Psoas muscle (tissue), 7 donors: ENCODE measurements at regions not wholly inside any gene's neighbourhood (a gene's known extent, or its start where the extent isn't known, plus 50 kb on each side); places are given as distances from the start of the nearest gene placed in this dataset.
A peak's percentile ranks its signal among the peaks of the same experiment; 100 is the strongest.

Source experiments
- ATAC-seq, 4 donors: fragments of 200-7000 bp; cut with Tn5 transposase; one replicate each; pipeline ENCODE4 v1.9.1; 2020; ENCODE audit warnings: moderate library complexity in 3 of 4, mild to moderate bottlenecking in 2 of 4
- DNase-seq, 2 donors: peaks; one replicate each; pipeline ENCODE4 v3.0.0-alpha.2; 2020
- H3K27ac ChIP-seq: fragments of 200-600 bp; one replicate; pipeline ENCODE4 v1.8.0; 2022
- H3K27me3 ChIP-seq, 3 donors: fragments of 200-600 bp in 1 of 3; one replicate each; pipeline versions ENCODE4 v1.6.1 to v1.8.0; 2013 to 2022; ENCODE audit warnings: low read length in 2 of 3, mild to moderate bottlenecking in 2 of 3, moderate library complexity in 1 of 3; ENCODE audit not compliant: insufficient read depth in 3 of 3
- H3K36me3 ChIP-seq, 2 donors: fragments of 200-600 bp in 1 of 2; one replicate each; pipeline versions ENCODE4 v1.6.1 to v1.8.0; 2013 to 2022; ENCODE audit warnings: low read depth in 1 of 2, mild to moderate bottlenecking in 1 of 2, moderate library complexity in 1 of 2; ENCODE audit not compliant: insufficient read depth in 1 of 2
- H3K4me1 ChIP-seq: fragments of 200-600 bp; one replicate; pipeline ENCODE4 v1.8.0; 2022
- H3K4me3 ChIP-seq: fragments of 200-600 bp; one replicate; pipeline ENCODE4 v1.8.0; 2022; ENCODE audit warnings: mild to moderate bottlenecking
- H3K9me3 ChIP-seq: fragments of 200-600 bp; one replicate; pipeline ENCODE4 v1.8.0; 2022
- CTCF ChIP-seq: fragments of 200-600 bp; IDR thresholded peaks from one replicate; pipeline ENCODE4 v1.8.0; 2022; ENCODE audit warnings: antibody characterized with exemption
- WGBS, 3 donors: extraction: QIAGEN DNeasy Blood & Tissue Kit; methylation state at CpG; one replicate each; pipeline versions ENCODE4 v1.1.6 to v1.1.7; 2013; 5-methylcytosine and 5-hydroxymethylcytosine counted together
- intact Hi-C, 2 donors: fragments of 100-400 bp; cut with DNase I; formaldehyde crosslinking; loops; one replicate each; pipeline versions ENCODE4 v1.11.0 to v1.14.2; 2022
- donor health status: healthy with polysubstance abuse.
- donor health status: DM: no; HTN: no; CAD: no; lungs with moderate emphysema.
- donor health status: Bipolar disorder and iron deficiency.
- donor health status: healthy.
- donor health status: DM: yes; HTN: yes; CAD: no.
- donor health status: DM: no; HTN: no; CAD: no.
- donor health status: DM: yes; HTN: yes; CAD: no.

DNA sequence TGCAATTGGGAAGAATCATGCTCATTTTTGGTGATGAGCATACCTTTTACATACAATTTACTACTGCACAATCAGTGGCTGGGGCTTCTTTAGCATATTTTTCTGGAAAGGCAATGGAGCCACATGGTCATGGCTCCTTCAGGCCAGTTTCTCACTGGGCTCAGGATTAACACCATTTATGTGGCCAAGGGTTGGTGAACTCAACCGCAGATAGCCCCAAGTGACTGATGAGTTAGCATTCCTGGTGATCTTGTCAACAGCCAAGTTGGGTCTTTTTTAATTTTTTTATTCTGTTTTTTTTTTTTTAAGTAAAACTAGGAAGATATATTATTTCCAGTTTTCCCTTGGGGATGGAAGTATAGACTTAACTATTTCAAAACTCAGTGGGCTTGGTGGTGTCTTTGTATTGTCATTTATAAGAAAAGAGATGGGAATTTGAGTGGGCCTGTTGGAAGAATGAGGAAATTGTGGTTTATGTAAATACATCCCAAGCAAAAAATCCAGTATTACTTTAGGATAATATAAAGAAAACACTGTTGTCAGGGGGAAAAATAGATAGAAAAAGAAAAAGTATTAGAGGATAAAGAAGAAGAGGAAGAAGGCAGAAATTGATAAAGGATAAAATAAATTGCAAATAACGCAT, 397.4 kb downstream of the MAFB start:
- no peak for TF ChIP-seq CTCF
- intact Hi-C loops, result no loop called here
- no peaks in the 10 kb centered on the region for H3K9me3 ChIP-seq

GRCh38 chr20:40287683-40288082, 401.4 kb downstream of the MAFB start:
- peak in 2 of 4 donors; percentile 11 to 12 for ATAC-seq
- DNase-seq, result no peak
- Histone ChIP-seq H3K4me3 (no peak overlapping the region), H3K27me3 (no peaks in the 10 kb centered on the region), H3K9me3 (no peaks in the 10 kb centered on the region), H3K4me1 (peaks cover 17% of the 10 kb centered on the region), H3K27ac (peak overlapping the region; percentile 74), H3K36me3 (no peaks in the 10 kb centered on the region)
- 23 to 52% (median 37%) methylated on average over 2 of the region's 2 CpGs for WGBS, 3 donors
- intact Hi-C loops, result loop anchor here in 1 of 2 donors (10.0 kb wide), 1 partner anchor 397 kb away; the partner anchor contains the start of gene MAFB
- TF ChIP-seq CTCF, result no peak

More for the DNA sequence above, 397.4 kb downstream of the MAFB start:
- Histone ChIP-seq H3K36me3 (no peaks in the 10 kb centered on the region), H3K27me3 (no peaks in the 10 kb centered on the region), H3K4me3 (no peak overlapping the region), H3K27ac (no peak overlapping the region), H3K4me1 (peaks cover 34% of the 10 kb centered on the region)
- ATAC-seq, result no peak
- DNase-seq, result no peak
- 59 to 68% (median 61%) methylated on average over 2 of the region's 2 CpGs for WGBS, 3 donors

DNA sequence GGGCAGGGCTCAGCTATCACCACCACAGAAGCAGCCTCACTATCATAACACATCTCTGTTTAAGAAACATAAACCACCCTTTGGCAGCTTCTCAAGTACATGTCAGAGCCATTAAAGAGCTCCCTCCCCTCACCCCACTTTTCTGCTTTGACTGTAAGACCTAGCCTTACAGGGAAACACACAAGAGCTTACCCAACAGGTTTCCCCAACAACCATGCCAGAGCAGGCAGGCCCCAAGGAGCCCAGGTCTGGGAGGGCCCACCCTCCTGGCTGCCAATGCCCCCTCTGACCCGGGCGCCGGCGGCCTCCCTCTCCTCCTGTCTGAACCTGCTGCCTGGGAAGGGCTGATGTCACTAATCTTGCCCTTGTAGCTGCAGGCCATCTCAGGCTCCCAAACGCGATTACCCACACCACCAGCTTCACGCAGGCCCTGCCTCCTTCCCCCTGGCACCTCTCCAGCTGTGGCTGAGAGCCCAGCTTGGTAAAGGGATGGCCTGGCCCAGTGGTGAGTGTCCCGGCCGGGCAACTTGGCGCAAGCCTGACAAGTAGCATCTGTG, 402.0 kb downstream of the MAFB start:
- WGBS, 3 donors, result 18 to 38% (median 23%) methylated on average over 10 of the region's 10 CpGs
- intact Hi-C loops, result loop anchor here in 1 of 2 donors (10.0 kb wide), 1 partner anchor 398 kb away; the partner anchor contains the start of gene MAFB

DNA sequence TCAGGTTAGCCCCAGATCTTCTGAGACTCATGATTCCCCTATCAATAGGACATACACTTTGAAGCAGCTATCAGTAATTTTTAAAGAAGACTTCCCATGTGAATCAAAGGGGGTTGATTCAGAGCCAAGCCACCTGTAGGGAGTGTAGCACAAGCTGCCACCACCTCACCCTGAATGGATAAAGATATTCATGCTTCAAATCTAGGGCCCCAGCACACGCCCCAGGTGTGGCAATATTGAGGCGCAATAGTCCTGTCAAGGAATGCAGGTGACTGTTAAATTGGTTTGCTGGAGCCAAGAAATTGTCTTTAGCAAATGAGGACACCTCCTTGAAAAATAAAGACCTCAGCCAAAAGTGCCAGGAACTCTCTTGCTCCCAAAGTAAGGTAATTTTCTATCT, 404.4 kb downstream of the MAFB start:
- 91 to 98% (median 97%) methylated on average over 2 of the region's 2 CpGs for WGBS, 3 donors
- DNase-seq (no peak), ATAC-seq (no peak)
- H3K4me3 ChIP-seq, result no peak overlapping the region
- no peak for TF ChIP-seq CTCF
- no peaks in the 10 kb centered on the region for H3K9me3 ChIP-seq
- H3K27ac ChIP-seq, result no peak overlapping the region
- H3K27me3 ChIP-seq, result no peaks in the 10 kb centered on the region
- H3K36me3 ChIP-seq, result no peaks in the 10 kb centered on the region
- H3K4me1 ChIP-seq, result peaks cover 11% of the 10 kb centered on the region
- intact Hi-C loops, result loop anchor here in 1 of 2 donors (10.0 kb wide), 1 partner anchor 400 kb away; the partner anchor contains the start of gene MAFB

More for the DNA sequence above, 402.0 kb downstream of the MAFB start:
- Histone ChIP-seq H3K4me1 (peaks cover 17% of the 10 kb centered on the region), H3K27ac (peak overlapping the region; percentile 74), H3K27me3 (no peaks in the 10 kb centered on the region), H3K9me3 (no peaks in the 10 kb centered on the region), H3K36me3 (no peaks in the 10 kb centered on the region), H3K4me3 (no peak overlapping the region)
- ATAC-seq, result peak; percentile 92 to 96 (median 94)
- TF ChIP-seq CTCF, result no peak
- DNase-seq, result peak; percentile 83 to 94
